MM.1S (cell line): ENCODE measurements at regions not wholly inside any gene's neighbourhood (a gene's known extent, or its start where the extent isn't known, plus 50 kb on each side); places are given as distances from the start of the nearest gene placed in this dataset.

Experiments
- CTCF ChIP-seq: fragments of 300-600 bp; sonication (generic); IDR thresholded peaks from 2 replicates; pipeline ENCODE4 v1.5.1; 2016; ENCODE audit warnings: antibody characterized with exemption, low read length, mixed read lengths
- EZH2phosphoT487 ChIP-seq: fragments of 300-600 bp; sonication (generic); IDR thresholded peaks from 2 replicates; pipeline ENCODE4 v1.6.1; 2018; ENCODE audit warnings: antibody characterized with exemption, low read length

GRCh38 chr14:71246539-71246938 is 339.3 kb downstream of the PCNX1 start:
- TF ChIP-seq CTCF (no peak), EZH2phosphoT487 (no peak)
